Limb (tissue), 2 donors: ENCODE measurements at regions not wholly inside any gene's neighbourhood (a gene's known extent, or its start where the extent isn't known, plus 50 kb on each side); places are given as distances from the start of the nearest gene placed in this dataset.

Experiments used
- DNase-seq, 2 donors: peaks; one replicate each; pipeline ENCODE4 v3.0.0-alpha.2; 2016; ENCODE audit errors: extremely low spot score in 2 of 2

DNA sequence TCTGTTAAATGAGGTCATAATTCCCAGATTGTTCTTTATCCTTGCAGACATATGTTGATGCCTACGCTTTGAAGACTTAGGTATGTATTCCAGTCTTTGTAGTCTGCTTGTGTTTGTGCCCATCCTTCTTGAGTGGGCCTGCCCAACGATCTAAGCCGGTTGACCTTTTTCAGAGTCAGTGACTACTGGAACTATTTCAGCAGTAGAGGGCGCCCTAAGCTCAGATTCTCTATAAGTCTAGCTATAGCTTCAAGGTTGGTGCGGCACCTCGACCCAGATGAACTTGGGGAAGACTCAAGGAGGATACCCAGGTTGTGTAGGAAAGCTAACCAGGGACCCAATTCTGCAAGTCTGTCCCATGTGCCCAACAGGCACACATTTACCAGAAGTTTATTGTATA lies 228.8 kb upstream of the PPP2R3A start:
- no peak for DNase-seq

DNA sequence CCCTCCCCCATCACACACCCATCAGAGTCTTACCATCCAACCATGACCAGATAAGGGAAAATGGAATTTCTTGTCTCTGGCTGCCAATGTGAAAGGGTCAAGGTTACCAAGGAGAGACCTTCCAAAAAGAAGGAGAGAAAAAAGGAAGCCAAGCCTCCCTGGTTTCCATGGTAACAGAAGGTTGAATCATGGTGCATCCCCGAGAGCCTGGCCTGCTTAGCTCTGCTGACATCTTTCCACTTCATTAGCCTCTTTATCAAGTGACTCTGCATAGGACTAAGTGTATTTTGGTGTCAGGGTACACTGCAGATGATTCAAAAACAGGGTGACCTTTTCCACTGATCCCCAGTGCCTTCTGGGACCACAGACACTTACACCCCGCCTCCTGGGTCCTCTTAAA lies 225.7 kb upstream of the PPP2R3A start:
- no peak for DNase-seq

DNA sequence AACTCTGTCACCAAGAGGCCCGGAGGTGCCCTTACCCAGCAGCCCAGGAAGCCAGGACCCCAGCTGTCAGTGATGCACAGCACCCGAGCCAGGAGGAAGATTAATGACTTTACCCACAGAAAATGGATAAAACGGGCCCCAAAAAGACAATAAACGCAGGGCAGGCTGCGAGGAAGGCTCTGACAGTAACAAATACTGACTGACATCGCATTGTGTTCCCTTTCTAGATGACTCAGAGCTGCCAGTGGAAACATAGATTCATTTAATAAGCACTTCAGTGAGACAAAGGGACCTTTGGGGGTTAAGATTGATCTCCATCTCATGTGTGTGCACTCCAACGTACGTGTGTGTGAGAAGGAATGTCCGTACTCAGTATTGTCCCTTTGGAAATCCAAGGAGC lies 225.3 kb upstream of the PPP2R3A start:
- no peak for DNase-seq

DNA sequence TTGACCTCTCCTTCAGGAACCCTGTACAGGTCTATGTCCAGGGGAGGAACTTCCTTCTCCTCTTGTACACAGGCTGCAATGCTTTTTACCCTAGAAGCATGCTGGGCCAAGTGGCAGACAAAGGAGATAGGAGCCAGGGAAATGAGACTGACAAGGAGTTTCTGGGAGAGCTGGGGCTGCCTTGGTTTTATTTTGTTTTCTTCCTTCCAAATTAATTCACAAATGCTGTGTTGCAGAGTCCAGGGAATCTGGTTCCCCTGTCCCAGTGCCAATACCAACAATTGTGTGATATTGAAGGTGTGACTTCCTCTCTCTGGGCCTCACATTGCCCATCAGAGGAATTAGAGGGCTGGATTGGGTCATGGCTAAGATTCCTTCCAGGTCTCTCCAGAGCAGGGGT lies 224.8 kb upstream of the PPP2R3A start:
- DNase-seq = no peak

DNA sequence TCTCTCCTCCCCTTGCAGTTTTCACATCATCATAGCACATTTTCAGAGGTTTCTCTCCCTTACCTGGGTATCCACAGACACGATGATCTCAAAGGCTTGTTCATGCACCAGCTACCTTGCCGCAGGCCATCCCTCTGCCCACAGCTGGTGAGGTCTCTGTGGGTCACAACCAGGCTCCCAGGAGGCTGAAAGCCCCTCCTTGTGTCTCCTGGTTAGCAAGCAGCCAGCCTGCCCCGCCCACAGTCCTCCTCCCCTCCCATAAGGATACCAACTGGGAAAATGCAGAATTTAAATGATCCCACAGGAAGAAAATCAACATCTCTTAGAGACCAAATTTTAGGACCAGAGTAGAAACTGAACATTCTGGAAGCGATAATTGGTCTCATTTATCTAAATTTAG lies 213.5 kb upstream of the PPP2R3A start:
- no peak for DNase-seq

DNA sequence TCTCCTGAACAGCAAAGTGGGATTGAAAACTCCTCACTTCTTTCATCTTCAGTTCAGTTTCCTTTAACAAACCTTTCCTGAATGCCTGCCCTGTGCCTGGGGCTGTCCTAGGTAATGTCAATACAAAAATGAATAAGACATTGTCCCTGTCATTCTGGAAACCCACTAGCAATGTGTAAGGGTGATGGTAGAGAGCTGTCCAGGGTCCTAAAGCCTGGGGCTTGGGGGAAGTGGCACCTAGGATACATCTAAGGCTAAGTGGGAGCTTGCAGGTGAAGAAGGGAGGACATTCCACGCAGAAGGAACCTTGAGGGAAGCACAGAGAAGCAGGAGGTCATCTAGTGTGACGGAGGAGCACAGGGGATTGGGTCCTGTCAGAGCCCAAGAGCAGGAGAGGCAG lies 212.7 kb upstream of the PPP2R3A start:
- peak; percentile 2 to 34 for DNase-seq

DNA sequence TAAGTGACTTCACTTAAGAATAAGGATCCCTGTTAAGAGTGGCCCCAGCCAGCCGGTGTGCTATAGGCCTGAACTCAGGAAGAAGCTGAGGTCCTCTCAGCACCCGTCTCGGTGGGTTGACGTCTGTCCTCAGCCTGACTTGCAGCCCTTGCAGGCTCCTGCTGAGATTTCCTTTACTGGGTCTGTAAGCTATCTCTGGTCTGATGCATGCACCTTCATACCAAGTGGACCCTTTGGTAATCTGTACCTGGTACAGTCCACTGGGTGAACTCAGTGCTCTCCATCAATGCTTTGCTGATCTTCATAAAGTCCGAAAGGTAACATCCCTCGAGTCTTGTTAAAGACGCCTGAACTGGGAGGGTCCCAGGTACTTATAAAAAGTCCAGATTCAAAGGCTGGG lies 212.0 kb upstream of the PPP2R3A start:
- DNase-seq = no peak

DNA sequence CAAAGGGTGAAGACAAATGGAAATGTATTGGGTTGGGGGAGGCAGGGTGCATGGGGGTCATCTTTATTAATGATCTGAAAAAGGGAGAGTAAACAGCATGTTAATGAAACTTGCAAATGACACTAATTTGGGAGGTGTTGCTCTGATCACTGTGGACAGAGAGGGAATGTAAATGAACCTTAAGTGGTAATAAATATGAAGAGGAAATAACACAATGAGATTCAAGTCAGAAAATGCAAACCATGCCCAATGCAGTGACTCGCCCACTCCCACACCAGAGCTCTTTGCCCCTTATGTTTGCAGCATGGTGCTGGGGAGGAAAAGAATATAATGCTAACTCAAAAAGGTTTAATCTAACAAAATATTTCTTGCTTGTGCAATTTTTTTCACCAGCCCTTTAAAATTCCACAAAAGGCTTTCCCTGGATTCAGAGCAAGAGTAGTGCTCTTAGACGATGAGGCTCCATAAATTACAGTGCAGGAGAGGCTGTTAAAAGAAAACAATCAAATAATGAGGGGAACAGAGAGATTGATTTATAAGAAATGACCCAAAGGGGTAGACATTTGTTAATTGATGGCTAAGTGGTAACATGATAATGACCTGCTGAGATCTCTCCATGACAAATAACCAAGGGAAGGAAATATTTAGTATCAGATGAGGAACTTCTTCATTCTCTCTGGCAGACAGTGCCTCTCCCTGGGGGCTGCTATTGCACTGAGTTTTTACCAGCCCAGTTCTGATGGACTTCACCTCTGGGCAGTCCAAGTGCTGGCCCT lies 210.0 kb upstream of the PPP2R3A start:
- no peak for DNase-seq

DNA sequence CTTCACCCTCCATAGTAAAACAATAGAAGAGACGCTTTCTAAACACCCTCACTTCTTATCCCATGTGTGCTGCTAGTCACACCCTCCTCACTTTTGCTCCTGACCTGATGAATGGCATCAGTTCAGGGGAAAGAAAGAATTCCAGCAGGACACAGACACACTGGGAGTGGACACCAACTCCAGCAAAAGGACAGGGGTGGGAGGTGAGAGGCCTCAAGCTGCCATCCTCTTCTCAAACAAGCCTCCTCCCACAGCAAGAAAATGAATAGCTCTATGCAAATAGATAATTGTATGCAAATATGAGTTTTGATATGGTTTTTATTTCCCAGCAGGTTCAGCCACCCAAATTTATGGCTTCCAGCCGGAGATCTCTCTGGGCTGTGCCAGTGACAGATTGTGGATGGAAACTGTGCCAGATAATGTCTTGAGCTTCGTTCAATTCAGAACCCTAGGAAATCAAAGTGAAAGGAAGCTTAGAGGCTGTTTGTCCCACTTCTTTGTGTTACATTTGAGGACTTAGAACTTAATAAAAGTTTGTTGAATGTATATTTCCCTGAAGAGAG lies 209.3 kb upstream of the PPP2R3A start:
- no peak for DNase-seq

DNA sequence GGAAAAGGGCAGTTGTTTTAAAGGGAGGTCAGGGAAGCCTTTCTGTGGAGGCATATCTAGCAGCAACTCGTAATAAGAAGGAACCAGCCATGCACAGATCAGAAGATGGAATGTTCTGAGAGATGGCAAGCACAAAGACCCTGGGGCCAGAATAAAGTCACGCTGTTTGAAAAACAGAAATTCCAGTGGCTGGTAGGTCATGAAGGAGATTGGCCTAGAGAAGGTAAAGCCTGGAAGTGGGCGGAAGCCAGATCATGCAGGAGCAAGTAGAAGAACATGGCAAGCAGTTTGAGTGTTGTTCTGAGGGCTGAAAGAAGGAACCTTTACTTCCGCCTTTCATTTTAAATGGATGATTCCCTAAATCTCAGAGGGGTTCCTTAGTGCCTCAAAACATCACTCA lies 208.1 kb upstream of the PPP2R3A start:
- no peak for DNase-seq

DNA sequence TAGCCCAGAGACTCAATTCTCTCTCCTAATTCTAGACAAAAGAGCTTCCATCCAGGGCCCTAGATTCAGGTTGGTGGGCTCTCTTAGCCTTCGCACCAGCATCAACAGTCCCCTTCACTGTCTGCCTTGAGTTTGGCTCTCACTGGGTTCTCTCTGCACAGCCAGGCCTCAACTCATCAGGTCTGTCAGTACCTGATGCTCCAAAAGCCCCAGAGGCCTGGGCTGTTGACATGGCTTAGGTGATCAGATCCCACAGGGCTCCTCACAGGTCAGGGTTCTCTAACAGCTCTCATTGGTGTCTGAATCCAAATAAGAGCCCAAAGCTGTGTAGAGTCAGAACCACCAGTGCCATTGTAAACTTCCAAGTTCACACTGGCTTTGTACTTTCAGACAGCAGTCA lies 206.6 kb upstream of the PPP2R3A start:
- DNase-seq = no peak

DNA sequence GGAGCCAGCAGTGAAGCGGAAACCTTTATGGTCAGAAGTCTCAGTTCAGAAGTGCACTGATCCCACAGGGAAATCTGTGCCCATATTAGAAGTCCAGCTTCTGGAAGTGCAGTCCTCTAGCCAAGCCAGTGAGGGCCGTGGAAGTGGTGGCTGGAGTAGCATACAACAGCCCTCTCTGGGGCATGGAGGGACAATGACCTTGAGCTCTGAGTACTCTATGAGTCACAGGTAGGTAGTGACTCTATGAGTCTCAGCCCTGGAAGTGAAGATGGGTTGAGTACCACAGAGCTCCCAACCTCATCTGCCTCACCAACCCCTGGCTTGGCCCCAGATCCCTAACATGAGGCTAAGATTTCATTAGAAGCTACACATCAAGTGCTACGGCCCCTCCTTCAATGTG lies 205.9 kb upstream of the PPP2R3A start:
- DNase-seq = no peak

DNA sequence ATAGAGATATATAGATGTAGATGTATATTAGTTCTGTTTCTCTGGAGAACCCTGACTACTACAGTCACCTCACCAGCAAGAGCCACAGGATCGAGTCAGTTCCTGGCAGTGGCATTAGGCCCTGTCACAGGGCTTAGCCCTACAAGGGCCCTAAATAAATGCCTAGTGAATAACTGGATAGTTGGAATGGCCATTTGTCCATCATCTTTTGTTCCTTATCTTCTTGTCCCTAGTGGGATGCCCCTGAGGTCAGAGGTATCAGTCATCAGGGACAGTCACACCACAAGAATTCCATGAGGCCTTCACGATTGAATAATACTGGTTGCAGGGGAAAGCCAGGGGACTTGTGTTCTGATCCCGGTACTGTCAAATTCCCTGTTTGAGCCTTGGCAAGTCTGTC lies 204.9 kb upstream of the PPP2R3A start:
- DNase-seq = no peak

DNA sequence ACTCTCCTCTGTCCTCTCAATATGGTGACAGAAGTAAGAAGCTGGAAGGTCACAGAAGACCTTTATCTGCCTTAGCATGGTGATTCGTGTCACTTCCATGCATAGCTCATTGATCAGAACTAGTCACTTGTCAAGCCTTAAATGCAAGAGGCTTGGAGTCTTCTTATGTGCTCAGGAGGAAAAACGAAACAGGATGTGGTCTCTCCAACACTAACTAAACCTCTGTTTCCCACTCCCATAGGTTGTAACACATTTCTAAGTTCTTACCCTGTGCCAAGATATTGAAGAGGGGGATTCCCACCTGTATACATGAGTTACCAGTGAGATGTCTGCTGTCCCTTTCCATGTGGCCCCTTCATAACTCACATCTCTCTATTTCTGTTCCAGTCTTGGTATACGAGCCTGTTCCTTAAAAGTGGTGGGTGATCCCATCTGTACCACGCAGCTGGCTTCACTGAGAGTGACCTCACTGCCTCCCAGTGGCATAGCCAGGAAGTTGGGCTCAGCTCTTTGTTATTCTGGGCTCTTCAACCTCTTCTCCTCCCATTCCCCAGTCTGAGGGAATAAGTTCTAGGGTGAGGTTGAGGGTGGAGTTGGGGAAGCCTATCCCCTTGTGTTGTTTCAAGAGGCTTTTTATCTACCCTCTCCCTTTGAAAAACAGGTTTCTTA lies 203.2 kb upstream of the PPP2R3A start:
- DNase-seq = no peak

DNA sequence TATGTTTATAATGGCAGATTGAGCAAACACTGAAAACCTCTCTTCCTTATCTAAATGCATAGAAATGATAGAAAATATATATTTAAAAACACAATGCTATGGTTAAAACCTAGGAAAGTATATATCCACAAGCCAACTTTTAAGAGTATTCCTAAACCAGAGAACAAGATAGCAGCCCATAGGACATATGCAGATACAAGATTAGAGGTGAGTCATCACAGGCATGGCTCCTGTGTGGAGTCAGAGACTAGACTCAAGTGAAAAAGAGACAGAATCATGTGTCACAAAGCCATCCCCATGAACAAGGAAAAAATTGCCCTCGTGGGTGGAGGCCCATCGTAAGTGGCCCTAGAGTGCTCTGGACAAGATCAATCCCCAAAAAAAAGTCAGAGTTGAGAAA lies 199.4 kb upstream of the PPP2R3A start:
- DNase-seq = no peak

DNA sequence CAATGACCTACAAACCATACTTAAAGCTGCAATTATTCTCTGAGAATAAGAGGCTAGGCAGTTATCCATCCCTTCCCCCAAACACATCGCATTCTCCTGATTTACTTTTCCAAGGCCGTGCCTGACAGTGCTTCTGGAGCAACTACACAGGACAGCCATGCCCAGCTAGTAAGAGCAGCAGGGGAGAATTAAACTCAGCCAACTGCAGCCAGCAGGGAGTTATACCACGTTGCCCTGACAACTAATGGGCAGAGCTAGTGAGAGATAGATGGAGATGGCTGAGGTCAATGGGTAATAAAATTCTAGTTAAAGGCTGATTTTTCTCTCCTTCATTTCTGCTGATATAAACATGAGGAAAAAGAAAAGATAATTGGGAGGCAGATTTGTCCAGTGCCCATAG lies 193.8 kb upstream of the PPP2R3A start:
- DNase-seq = no peak

DNA sequence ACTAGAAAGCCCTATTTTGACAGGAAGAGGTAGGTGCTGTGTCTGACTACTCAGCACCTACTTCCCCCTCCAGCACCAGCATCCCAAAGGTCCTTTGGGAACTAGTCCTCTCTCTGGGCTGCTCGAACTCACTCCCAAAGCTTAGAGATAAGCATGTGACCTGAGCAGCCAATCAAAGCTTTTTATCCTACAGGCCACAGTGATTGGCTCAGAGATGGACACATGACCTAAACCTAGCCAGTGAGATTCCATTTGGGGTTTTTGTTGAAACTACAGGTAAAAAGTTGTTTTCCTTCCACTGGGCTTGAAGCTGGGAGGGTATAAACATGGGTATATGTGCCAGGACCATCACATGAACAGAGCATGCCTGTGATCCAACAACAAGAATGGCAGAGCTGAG lies 186.5 kb upstream of the PPP2R3A start:
- no peak for DNase-seq

DNA sequence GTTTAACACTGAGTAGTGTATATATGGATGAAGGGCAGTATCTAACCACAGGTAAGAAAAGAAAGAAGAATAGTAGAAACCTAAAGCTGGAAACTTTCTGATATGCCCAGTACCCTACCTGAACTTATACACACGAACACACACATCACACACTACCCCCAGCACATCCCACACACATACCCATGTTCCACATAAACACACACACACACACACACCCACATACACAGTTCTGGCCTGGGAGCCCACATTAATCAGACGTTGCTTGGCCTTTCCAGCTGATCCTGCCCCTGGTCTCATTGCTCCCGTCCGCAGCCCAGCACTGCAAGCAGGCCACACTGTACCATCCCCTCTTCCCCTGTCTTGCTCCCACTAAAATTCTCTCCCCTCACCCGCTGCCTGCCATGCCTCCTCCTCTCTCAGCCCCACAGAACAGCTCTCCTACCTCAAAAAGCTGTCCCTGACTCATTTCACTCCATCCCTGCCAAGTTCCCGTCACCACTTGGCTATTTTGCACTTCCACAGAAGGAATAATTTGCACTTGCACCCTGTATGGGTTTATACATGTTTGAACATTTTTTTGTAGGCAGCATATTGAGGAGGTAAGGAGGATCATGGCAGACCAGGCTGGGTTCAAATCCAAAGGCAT lies 185.8 kb upstream of the PPP2R3A start:
- DNase-seq = no peak

DNA sequence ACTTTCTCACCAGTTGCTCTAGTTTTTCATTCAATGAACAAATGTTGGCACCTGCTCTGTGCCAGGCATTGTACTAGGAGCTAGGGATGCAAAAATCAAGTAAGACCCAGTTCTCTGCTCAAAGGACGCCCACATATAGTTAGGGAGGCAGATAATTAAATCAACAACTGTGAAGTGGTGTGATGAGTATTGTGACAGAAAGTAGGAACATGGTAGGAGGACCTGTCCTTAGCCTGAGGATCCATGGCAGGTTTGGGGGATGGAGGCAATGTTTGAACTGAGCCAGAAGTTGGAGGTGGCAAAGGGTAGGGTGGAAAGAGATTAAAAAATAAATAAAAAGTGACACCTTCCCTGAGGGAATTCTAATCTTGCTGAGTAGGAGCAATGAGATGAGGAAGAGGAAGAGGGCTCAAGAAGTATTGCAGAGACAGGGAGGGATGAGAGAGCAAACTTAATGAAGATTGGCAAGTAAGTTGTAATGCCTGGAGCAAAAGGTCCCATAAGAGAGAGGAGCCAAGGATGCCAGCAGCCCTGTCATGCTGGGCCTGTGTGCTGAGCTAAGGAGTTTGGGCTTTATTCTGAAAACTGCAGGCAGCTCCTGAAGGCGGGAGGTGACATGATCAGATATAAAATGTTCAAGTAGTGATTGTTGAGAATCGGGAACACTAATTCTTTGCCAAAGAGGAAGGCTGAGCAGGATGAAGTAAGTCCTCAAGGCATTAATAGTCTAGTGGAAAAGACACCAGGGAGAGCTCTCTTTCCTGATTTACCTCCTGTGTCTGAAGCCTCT lies 184.3 kb upstream of the PPP2R3A start:
- no peak for DNase-seq

DNA sequence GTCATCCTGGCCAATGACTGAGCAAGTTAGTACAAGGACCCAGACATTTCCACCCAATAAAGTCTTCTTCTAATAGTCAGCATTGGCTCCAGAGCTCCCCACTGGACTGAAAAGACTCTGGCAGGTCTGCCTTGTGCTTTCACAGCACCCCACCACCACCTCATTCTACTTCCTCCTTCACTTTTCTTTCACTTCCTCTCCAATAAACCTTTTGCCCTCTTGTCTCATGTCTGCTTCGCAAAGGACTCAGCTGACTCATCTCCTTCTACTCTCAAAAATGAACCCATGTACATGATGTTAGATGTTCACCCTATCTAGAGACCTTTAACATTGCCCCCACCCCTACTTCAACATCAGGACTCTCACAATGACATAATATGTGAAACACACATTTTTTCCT lies 181.0 kb upstream of the PPP2R3A start:
- DNase-seq = no peak

DNA sequence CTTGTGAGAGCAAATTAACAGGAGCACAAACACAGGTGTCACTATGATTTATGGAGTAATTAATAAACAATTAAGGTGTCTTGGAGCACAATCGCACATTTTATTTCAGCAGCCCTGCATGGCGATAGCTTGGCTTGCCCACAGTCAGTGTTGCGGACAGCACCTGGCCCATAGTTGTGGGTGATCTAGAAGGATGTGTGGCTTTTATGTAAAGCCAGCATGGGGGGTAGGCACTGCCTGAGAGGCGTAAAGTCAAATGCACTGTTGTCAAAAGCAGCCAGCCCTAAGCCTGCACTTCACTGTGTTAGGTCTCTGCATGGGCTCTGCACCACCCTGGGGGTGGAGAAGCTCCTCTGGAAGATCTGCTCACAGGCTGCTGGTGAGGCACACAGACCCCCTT lies 177.4 kb upstream of the PPP2R3A start:
- DNase-seq = no peak

DNA sequence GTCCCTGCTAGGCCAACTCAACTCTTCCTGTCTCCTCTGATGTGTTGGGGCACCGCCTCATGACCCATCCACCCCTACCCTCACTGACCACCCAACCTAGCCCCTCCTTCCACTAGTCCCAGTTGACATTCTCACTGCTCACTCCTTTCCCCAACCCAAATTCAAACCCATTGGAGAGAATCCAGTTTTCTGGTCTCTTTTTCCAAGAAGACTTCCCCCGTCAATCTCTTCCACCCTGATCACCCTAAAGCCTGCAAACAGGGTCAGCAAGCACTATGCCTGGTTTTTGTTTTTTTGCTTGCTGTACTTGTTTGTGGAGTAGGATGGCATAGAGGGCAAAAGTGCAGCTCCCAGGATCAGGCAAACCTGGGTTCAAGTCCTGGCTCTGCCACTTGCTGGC lies 176.6 kb upstream of the PPP2R3A start:
- DNase-seq = no peak
